ENCODE measurements at regions not wholly inside any gene's neighbourhood (a gene's known extent, or its start where the extent isn't known, plus 50 kb on each side); places are given as distances from the start of the nearest gene placed in this dataset.

GRCh38 chr19:31597616-31598015, 248.4 kb upstream of the TSHZ3 start:
- peaks cover 2% of the 10 kb centered on the region for H3K27me3 Mint-ChIP-seq (ENCODE audit: low read depth)
- DNase-seq (ENCODE audit: low spot score) = no peak
- H3K4me3 Mint-ChIP-seq (ENCODE audit: unreplicated experiment) = no peak overlapping the region
- H3K9me3 Mint-ChIP-seq (ENCODE audit: low read depth) = no peaks in the 10 kb centered on the region
- no peak overlapping the region for H3K27ac Mint-ChIP-seq (ENCODE audit: unreplicated experiment)
- TF ChIP-seq CTCF (IDR thresholded peaks at IDR 0.05) = no peak
- H3K4me1 Mint-ChIP-seq (ENCODE audit: low read depth) = no peaks in the 10 kb centered on the region
- no peaks in the 10 kb centered on the region for H3K36me3 Mint-ChIP-seq (ENCODE audit: low read depth)

GRCh38 chr19:31598730-31599238, 249.5 kb upstream of the TSHZ3 start:
- H3K27ac Mint-ChIP-seq (ENCODE audit: unreplicated experiment) = no peak overlapping the region
- H3K4me1 Mint-ChIP-seq (ENCODE audit: low read depth) = no peaks in the 10 kb centered on the region
- H3K9me3 Mint-ChIP-seq (ENCODE audit: low read depth) = no peaks in the 10 kb centered on the region
- no peaks in the 10 kb centered on the region for H3K36me3 Mint-ChIP-seq (ENCODE audit: low read depth)
- no peak for DNase-seq (ENCODE audit: low spot score)
- TF ChIP-seq CTCF (IDR thresholded peaks at IDR 0.05) = no peak
- no peaks in the 10 kb centered on the region for H3K27me3 Mint-ChIP-seq (ENCODE audit: low read depth)
- no peak overlapping the region for H3K4me3 Mint-ChIP-seq (ENCODE audit: unreplicated experiment)

GRCh38 chr19:31600731-31601295, 251.6 kb upstream of the TSHZ3 start:
- H3K4me1 Mint-ChIP-seq (ENCODE audit: low read depth) = no peaks in the 10 kb centered on the region
- no peak for TF ChIP-seq CTCF (IDR thresholded peaks at IDR 0.05)
- DNase-seq (ENCODE audit: low spot score) = no peak
- no peak overlapping the region for H3K27ac Mint-ChIP-seq (ENCODE audit: unreplicated experiment)
- peaks cover 3% of the 10 kb centered on the region for H3K9me3 Mint-ChIP-seq (ENCODE audit: low read depth)
- no peaks in the 10 kb centered on the region for H3K27me3 Mint-ChIP-seq (ENCODE audit: low read depth)
- no peaks in the 10 kb centered on the region for H3K36me3 Mint-ChIP-seq (ENCODE audit: low read depth)
- no peak overlapping the region for H3K4me3 Mint-ChIP-seq (ENCODE audit: unreplicated experiment)

- Mint-ChIP-seq H3K27ac (ENCODE audit: unreplicated experiment) (no peak overlapping the region), H3K4me1 (ENCODE audit: low read depth) (no peaks in the 10 kb centered on the region), H3K9me3 (ENCODE audit: low read depth) (peaks cover 4% of the 10 kb centered on the region), H3K4me3 (ENCODE audit: unreplicated experiment) (no peak overlapping the region), H3K36me3 (ENCODE audit: low read depth) (no peaks in the 10 kb centered on the region), H3K27me3 (ENCODE audit: low read depth) (no peaks in the 10 kb centered on the region)
- DNase-seq (ENCODE audit: low spot score) = no peak
- TF ChIP-seq CTCF (IDR thresholded peaks at IDR 0.05) = no peak
These were observed 252.6 kb upstream of the TSHZ3 start for GRCh38 chr19:31601855-31602254.

- TF ChIP-seq CTCF (IDR thresholded peaks at IDR 0.05) = no peak
- H3K36me3 Mint-ChIP-seq (ENCODE audit: low read depth) = no peaks in the 10 kb centered on the region
- no peaks in the 10 kb centered on the region for H3K4me1 Mint-ChIP-seq (ENCODE audit: low read depth)
- no peaks in the 10 kb centered on the region for H3K27me3 Mint-ChIP-seq (ENCODE audit: low read depth)
- H3K9me3 Mint-ChIP-seq (ENCODE audit: low read depth) = peaks cover 4% of the 10 kb centered on the region
- H3K27ac Mint-ChIP-seq (ENCODE audit: unreplicated experiment) = no peak overlapping the region
- H3K4me3 Mint-ChIP-seq (ENCODE audit: unreplicated experiment) = no peak overlapping the region
- DNase-seq (ENCODE audit: low spot score) = no peak
These were observed 253.3 kb upstream of the TSHZ3 start for GRCh38 chr19:31602548-31602947.

Data from chondrocyte (in vitro differentiated cells).